NB4 (cell line): ENCODE measurements at regions not wholly inside any gene's neighbourhood (a gene's known extent, or its start where the extent isn't known, plus 50 kb on each side); places are given as distances from the start of the nearest gene placed in this dataset.

ENCODE experiments used
- POLR2A ChIP-seq: IDR thresholded peaks from 2 replicates; pipeline ENCODE4 v1.6.1; 2011; ENCODE audit warnings: mild to moderate bottlenecking; ENCODE audit not compliant: insufficient read length; ENCODE audit errors: extremely low read depth
- TF ChIP-seq, protein P1 (sequence below): IDR thresholded peaks from one replicate; pipeline ENCODE4 v1.5.1; 2012; ENCODE audit warnings: low read depth, low read length

DNA sequence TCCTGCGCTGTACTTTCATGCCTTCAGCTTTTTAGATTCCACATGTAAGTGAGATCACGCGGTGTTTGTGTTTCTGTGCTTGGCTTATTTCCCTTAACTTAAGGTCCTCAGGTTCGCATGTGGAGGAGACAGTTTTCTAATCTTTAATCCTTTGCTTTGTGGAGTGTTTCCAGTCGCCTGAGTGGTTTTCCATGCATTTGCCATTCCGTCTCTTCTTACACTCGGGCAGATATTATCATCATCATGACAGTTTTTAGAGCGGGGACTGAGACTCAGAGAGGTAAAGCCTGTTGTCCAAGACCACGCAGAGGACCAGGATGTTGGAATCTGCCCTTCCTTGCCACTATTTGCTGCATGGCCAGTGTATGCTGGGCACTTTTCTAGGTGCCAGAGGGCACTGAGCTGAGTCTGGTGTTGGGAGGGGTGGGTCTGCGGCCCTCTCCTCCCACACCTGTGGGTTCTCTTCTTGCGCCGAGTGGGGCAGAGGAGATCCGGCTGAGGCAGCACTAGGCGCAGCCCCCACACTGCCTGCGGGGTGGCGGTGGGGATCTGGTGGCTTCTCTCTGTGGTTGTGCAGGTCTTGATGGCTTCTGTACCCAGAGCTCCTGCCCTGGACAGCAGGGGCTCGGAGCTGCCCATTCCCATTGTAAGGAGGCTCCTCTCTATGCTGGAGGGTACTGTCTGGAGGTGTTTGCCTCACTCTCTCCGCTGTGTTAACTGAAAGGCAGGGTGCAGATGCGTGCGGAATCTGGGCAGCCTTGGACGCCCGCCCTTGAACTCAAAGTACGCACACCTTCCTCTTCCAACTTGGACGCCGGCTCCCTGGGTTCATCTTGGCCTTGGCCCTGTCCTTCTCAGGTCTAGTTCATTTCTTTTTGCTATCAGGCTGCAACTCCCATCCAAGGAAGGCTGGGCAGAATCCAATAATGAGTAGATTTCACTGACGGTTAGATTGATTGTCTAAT lies 156.0 kb upstream of the RGMA start:
- TF ChIP-seq, protein P1, sequence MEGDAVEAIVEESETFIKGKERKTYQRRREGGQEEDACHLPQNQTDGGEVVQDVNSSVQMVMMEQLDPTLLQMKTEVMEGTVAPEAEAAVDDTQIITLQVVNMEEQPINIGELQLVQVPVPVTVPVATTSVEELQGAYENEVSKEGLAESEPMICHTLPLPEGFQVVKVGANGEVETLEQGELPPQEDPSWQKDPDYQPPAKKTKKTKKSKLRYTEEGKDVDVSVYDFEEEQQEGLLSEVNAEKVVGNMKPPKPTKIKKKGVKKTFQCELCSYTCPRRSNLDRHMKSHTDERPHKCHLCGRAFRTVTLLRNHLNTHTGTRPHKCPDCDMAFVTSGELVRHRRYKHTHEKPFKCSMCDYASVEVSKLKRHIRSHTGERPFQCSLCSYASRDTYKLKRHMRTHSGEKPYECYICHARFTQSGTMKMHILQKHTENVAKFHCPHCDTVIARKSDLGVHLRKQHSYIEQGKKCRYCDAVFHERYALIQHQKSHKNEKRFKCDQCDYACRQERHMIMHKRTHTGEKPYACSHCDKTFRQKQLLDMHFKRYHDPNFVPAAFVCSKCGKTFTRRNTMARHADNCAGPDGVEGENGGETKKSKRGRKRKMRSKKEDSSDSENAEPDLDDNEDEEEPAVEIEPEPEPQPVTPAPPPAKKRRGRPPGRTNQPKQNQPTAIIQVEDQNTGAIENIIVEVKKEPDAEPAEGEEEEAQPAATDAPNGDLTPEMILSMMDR, result no peak
- no peak for TF ChIP-seq POLR2A
